Endodermal cell (in vitro differentiated cells): ENCODE measurements at regions not wholly inside any gene's neighbourhood (a gene's known extent, or its start where the extent isn't known, plus 50 kb on each side); places are given as distances from the start of the nearest gene placed in this dataset.
"Not testable (repeated sequence)": the region's sequence is repeated elsewhere in the genome, so short reads cannot be mapped to it uniquely, and the experiment has no call there.

Experiments
- DNase-seq: peaks from one replicate; pipeline ENCODE4 v3.0.0-alpha.2; 2017
- H3K27ac ChIP-seq: 2 replicates; pipeline ENCODE4 v1.5.1; 2013; ENCODE audit warnings: mild to moderate bottlenecking, low read depth, low read length, moderate library complexity
- H3K27me3 ChIP-seq: 2 replicates; pipeline ENCODE4 v1.6.1; 2013; ENCODE audit warnings: mild to moderate bottlenecking, low read length, moderate library complexity; ENCODE audit not compliant: insufficient read depth, control insufficient read depth, poor library complexity, severe bottlenecking
- H3K36me3 ChIP-seq: 2 replicates; pipeline ENCODE4 v1.7.0; 2013; ENCODE audit warnings: mild to moderate bottlenecking, low read length, moderate library complexity; ENCODE audit not compliant: control insufficient read depth, insufficient read depth
- H3K4me1 ChIP-seq: one replicate; pipeline ENCODE4 v1.7.0; 2013; ENCODE audit warnings: low read length; ENCODE audit not compliant: control insufficient read depth, insufficient read depth
- H3K4me3 ChIP-seq: 2 replicates; pipeline ENCODE4 v1.5.1; 2013; ENCODE audit warnings: mild to moderate bottlenecking, low read length, moderate library complexity
- H3K9ac ChIP-seq: 2 replicates; pipeline ENCODE4 v1.6.1; 2013; ENCODE audit warnings: mild to moderate bottlenecking, low read length, moderate library complexity; ENCODE audit not compliant: poor library complexity, severe bottlenecking; ENCODE audit errors: extremely low read depth
- H3K9me3 ChIP-seq: 2 replicates; pipeline ENCODE4 v1.6.1; 2013; ENCODE audit warnings: mild to moderate bottlenecking, low read length, moderate library complexity; ENCODE audit not compliant: control insufficient read depth
- H3K27ac Mint-ChIP-seq: 2 replicates; pipeline ENCODE4 v1.8.0; 2020; ENCODE audit warnings: mixed read lengths
- H3K27me3 Mint-ChIP-seq: 2 replicates; pipeline ENCODE4 v1.8.0; 2021; ENCODE audit warnings: mild to moderate bottlenecking, mixed read lengths; ENCODE audit not compliant: insufficient read depth
- H3K36me3 Mint-ChIP-seq: 2 replicates; pipeline ENCODE4 v1.8.0; 2020; ENCODE audit warnings: low read depth, mixed read lengths
- H3K4me1 Mint-ChIP-seq: 2 replicates; pipeline ENCODE4 v1.8.0; 2020; ENCODE audit warnings: mixed read lengths
- H3K4me3 Mint-ChIP-seq: 2 replicates; pipeline ENCODE4 v1.8.0; 2020; ENCODE audit warnings: mild to moderate bottlenecking, moderate library complexity, mixed read lengths
- H3K9me3 Mint-ChIP-seq: 2 replicates; pipeline ENCODE4 v1.8.0; 2020; ENCODE audit warnings: mild to moderate bottlenecking, mixed read lengths
- CTCF ChIP-seq: fragments of 200-600 bp; sonication (generic); conservative IDR thresholded peaks from 2 replicates; pipeline ENCODE4 v1.5.0; 2021; ENCODE audit warnings: antibody characterized with exemption, mild to moderate bottlenecking
- WGBS, 2 experiments: methylation state at CpG; one replicate each; pipeline versions ENCODE4 v1.1.5 to v1.1.7; 2013; ENCODE audit warnings: missing lambda C conversion rate in 2 of 2, mixed read lengths in 1 of 2; ENCODE audit not compliant: insufficient coverage in 1 of 2, insufficient read length in 1 of 2; 5-methylcytosine and 5-hydroxymethylcytosine counted together

GRCh38 chr14:62497708-62498107 lies 547.5 kb downstream of the KCNH5 start:
- Histone ChIP-seq H3K4me1 (no peaks in the 10 kb centered on the region), H3K27ac (no peak overlapping the region), H3K36me3 (no peaks in the 10 kb centered on the region), H3K4me3 (no peak overlapping the region), H3K9ac (no peak overlapping the region), H3K27me3 (no peaks in the 10 kb centered on the region), H3K9me3 (peaks cover 39% of the 10 kb centered on the region)
- H3K4me3 Mint-ChIP-seq, result no peak overlapping the region
- no peaks in the 10 kb centered on the region for H3K4me1 Mint-ChIP-seq
- no peaks in the 10 kb centered on the region for H3K36me3 Mint-ChIP-seq
- no peak overlapping the region for H3K27ac Mint-ChIP-seq
- no peak for TF ChIP-seq CTCF
- no peak for DNase-seq
- H3K9me3 Mint-ChIP-seq, result peaks cover 57% of the 10 kb centered on the region
- no peaks in the 10 kb centered on the region for H3K27me3 Mint-ChIP-seq
- WGBS, 2 experiments, result 72 to 100% methylated on average over 1 of the region's 1 CpG

- WGBS, 2 experiments, result 92% methylated on average over 1 of the region's 1 CpG; no CpG with 5 or more reads in 1 of the 2 experiments
- H3K9ac ChIP-seq, result no peak overlapping the region
- H3K27ac Mint-ChIP-seq, result no peak overlapping the region
These were observed 544.1 kb downstream of the KCNH5 start for GRCh38 chr14:62501021-62501750.

GRCh38 chr14:62505045-62505444 lies 540.2 kb downstream of the KCNH5 start:
- WGBS, 2 experiments, result 98% methylated on average over 3 of the region's 4 CpGs; no CpG with 5 or more reads in 1 of the 2 experiments

More at GRCh38 chr14:62501021-62501750, 544.1 kb downstream of the KCNH5 start:
- peaks cover 36% of the 10 kb centered on the region for H3K9me3 Mint-ChIP-seq
- H3K4me3 ChIP-seq, result no peak overlapping the region
- H3K4me1 Mint-ChIP-seq, result no peaks in the 10 kb centered on the region
- no peak for TF ChIP-seq CTCF
- H3K27me3 Mint-ChIP-seq, result no peaks in the 10 kb centered on the region
- DNase-seq, result no peak
- no peaks in the 10 kb centered on the region for H3K36me3 ChIP-seq
- no peaks in the 10 kb centered on the region for H3K36me3 Mint-ChIP-seq
- H3K4me3 Mint-ChIP-seq, result no peak overlapping the region
- H3K9me3 ChIP-seq, result peaks cover 27% of the 10 kb centered on the region
- no peaks in the 10 kb centered on the region for H3K4me1 ChIP-seq
- H3K27ac ChIP-seq, result no peak overlapping the region
- no peaks in the 10 kb centered on the region for H3K27me3 ChIP-seq

GRCh38 chr14:62521309-62521708 lies 523.9 kb downstream of the KCNH5 start:
- not testable (repeated sequence) for H3K4me1 ChIP-seq, H3K4me1 Mint-ChIP-seq, H3K27me3 Mint-ChIP-seq, H3K27ac ChIP-seq, H3K9ac ChIP-seq, H3K36me3 ChIP-seq, H3K4me3 Mint-ChIP-seq, H3K27ac Mint-ChIP-seq, H3K27me3 ChIP-seq, H3K36me3 Mint-ChIP-seq, H3K4me3 ChIP-seq, DNase-seq
- H3K9me3 Mint-ChIP-seq, result peaks cover 67% of the 10 kb centered on the region
- H3K9me3 ChIP-seq, result peaks cover 25% of the 10 kb centered on the region
- 94% methylated on average over 7 to 9 of the region's 9 CpGs for WGBS, 2 experiments

More at GRCh38 chr14:62505045-62505444, 540.2 kb downstream of the KCNH5 start:
- no peak overlapping the region for H3K9ac ChIP-seq
- H3K4me1 Mint-ChIP-seq, result peaks cover 8% of the 10 kb centered on the region
- peaks cover 4% of the 10 kb centered on the region for H3K9me3 ChIP-seq
- no peaks in the 10 kb centered on the region for H3K36me3 ChIP-seq
- H3K27me3 ChIP-seq, result no peaks in the 10 kb centered on the region
- no peak overlapping the region for H3K4me3 Mint-ChIP-seq
- no peak overlapping the region for H3K27ac Mint-ChIP-seq
- no peak for TF ChIP-seq CTCF
- H3K27ac ChIP-seq, result no peak overlapping the region
- H3K9me3 Mint-ChIP-seq, result peaks cover 4% of the 10 kb centered on the region
- H3K36me3 Mint-ChIP-seq, result no peaks in the 10 kb centered on the region
- no peaks in the 10 kb centered on the region for H3K27me3 Mint-ChIP-seq
- H3K4me1 ChIP-seq, result no peaks in the 10 kb centered on the region
- DNase-seq, result no peak
- H3K4me3 ChIP-seq, result no peak overlapping the region
